NOMO-1 treated with DMSO at 0.1 percent for 48 hours (cell line): ENCODE measurements at regions not wholly inside any gene's neighbourhood (a gene's known extent, or its start where the extent isn't known, plus 50 kb on each side); places are given as distances from the start of the nearest gene placed in this dataset.

Experiments used
- DNase-seq: peaks from one replicate; lab custom pipeline; 2025; ENCODE audit not compliant: unreplicated experiment; lab: John Stamatoyannopoulos, UW

GRCh38 chr10:29141761-29142160 is 147.1 kb upstream of the LYZL1 start:
- DNase-seq: no peak

GRCh38 chr10:29142516-29143314 is 146.2 kb upstream of the LYZL1 start:
- no peak for DNase-seq

- no peak for DNase-seq
Measured at GRCh38 chr10:29144126-29144525, 144.7 kb upstream of the LYZL1 start.

GRCh38 chr10:29146311-29147100 is 142.4 kb upstream of the LYZL1 start:
- no peak for DNase-seq

GRCh38 chr10:29150010-29150409 is 138.9 kb upstream of the LYZL1 start:
- DNase-seq: no peak

- DNase-seq: no peak
Measured at GRCh38 chr10:29151005-29151404, 137.9 kb upstream of the LYZL1 start.

- DNase-seq: no peak
Measured at GRCh38 chr10:29157321-29157720, 131.5 kb upstream of the LYZL1 start.

- DNase-seq: no peak
Measured at GRCh38 chr10:29158066-29158465, 130.8 kb upstream of the LYZL1 start.

- DNase-seq: no peak
Measured at GRCh38 chr10:29160150-29160617, 128.7 kb upstream of the LYZL1 start.

GRCh38 chr10:29163746-29164145 is 125.1 kb upstream of the LYZL1 start:
- DNase-seq: no peak

- no peak for DNase-seq
Measured at GRCh38 chr10:29166713-29167112, 122.2 kb upstream of the LYZL1 start.

GRCh38 chr10:29169021-29169420 is 119.8 kb upstream of the LYZL1 start:
- DNase-seq: no peak

GRCh38 chr10:29171717-29172116 is 117.2 kb upstream of the LYZL1 start:
- no peak for DNase-seq

GRCh38 chr10:29174389-29174788 is 114.5 kb upstream of the LYZL1 start:
- no peak for DNase-seq

- no peak for DNase-seq
Measured at GRCh38 chr10:29176845-29177832, 111.7 kb upstream of the LYZL1 start.

GRCh38 chr10:29181936-29182335 is 106.9 kb upstream of the LYZL1 start:
- DNase-seq: no peak

- DNase-seq: no peak
Measured at GRCh38 chr10:29183301-29183945, 105.4 kb upstream of the LYZL1 start.

- DNase-seq: no peak
Measured at GRCh38 chr10:29184205-29185000, 104.5 kb upstream of the LYZL1 start.

GRCh38 chr10:29185050-29185449 is 103.8 kb upstream of the LYZL1 start:
- DNase-seq: no peak

- no peak for DNase-seq
Measured at GRCh38 chr10:29186221-29186620, 102.6 kb upstream of the LYZL1 start.
